ENCODE measurements at regions not wholly inside any gene's neighbourhood (a gene's known extent, or its start where the extent isn't known, plus 50 kb on each side); places are given as distances from the start of the nearest gene placed in this dataset.

DNA sequence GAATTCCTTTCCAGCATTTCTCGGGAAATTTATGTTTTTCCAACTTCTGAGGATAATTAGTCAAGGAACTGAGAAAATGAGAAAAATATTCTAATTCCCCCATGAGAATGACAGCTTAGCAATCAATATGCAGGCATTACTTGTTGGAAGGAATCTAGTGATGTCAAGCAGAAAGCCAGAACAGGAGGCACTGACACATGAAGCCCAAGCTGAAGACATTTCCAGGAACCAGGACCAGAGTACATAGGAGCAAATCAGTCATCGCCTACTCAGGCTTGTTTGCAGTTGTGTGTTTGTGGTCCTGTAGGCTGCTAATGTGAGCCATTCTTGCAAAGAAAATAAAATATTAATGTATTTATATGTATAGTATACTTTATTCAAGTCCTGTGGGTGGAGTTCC, 89.7 kb downstream of the SALL1 start:
- H3K79me2 ChIP-seq (ENCODE audit: control insufficient read depth, insufficient read depth, low read length) = no peaks in the 10 kb centered on the region
- H2BK120ac ChIP-seq (ENCODE audit: low read depth, low read length) = no peak overlapping the region
- no peak overlapping the region for H4K5ac ChIP-seq (ENCODE audit: low read length)
- DNase-seq = no peak
- H3K4me3 ChIP-seq (ENCODE audit: low read length) = no peak overlapping the region
- no peak overlapping the region for H2BK15ac ChIP-seq (replicated peaks; ENCODE audit: low read depth)
- no peak overlapping the region for H3K56ac ChIP-seq (ENCODE audit: low read length)
- H3K79me1 ChIP-seq (ENCODE audit: low read length) = no peaks in the 10 kb centered on the region
- H3K9ac ChIP-seq (ENCODE audit: low read length) = no peak overlapping the region
- no CpG with 5 or more reads among the region's 2 CpGs for WGBS (ENCODE audit: extremely low coverage, insufficient coverage, low lambda C conversion rate)
- H2BK5ac ChIP-seq (ENCODE audit: low read length) = no peak overlapping the region
- H3K4me2 ChIP-seq (ENCODE audit: low read length) = no peak overlapping the region
- no peak overlapping the region for H4K8ac ChIP-seq (ENCODE audit: low read depth, low read length)
- H3K4ac ChIP-seq (ENCODE audit: low read depth, low read length) = no peak overlapping the region
- no peaks in the 10 kb centered on the region for H3K36me3 ChIP-seq (ENCODE audit: control insufficient read depth, insufficient read depth, low read length)
- H3K23ac ChIP-seq (ENCODE audit: low read length) = no peak overlapping the region
- no peaks in the 10 kb centered on the region for H3K4me1 ChIP-seq (ENCODE audit: control insufficient read depth, low read depth, low read length)
- no peaks in the 10 kb centered on the region for H3K27me3 ChIP-seq (ENCODE audit: insufficient read depth, low read length, poor library complexity)
- H3K18ac ChIP-seq (ENCODE audit: low read length) = no peak overlapping the region
- H3K27ac ChIP-seq (ENCODE audit: low read depth, low read length) = no peak overlapping the region
- no peak overlapping the region for H2AK5ac ChIP-seq (ENCODE audit: low read length)

GRCh38 chr16:51057969-51058337, 93.1 kb downstream of the SALL1 start:
- Histone ChIP-seq H3K4ac (ENCODE audit: low read depth, low read length) (no peak overlapping the region), H3K27me3 (ENCODE audit: insufficient read depth, low read length, poor library complexity) (no peaks in the 10 kb centered on the region), H3K4me3 (ENCODE audit: low read length) (no peak overlapping the region), H4K5ac (ENCODE audit: low read length) (no peak overlapping the region), H3K23ac (ENCODE audit: low read length) (no peak overlapping the region), H3K4me1 (ENCODE audit: control insufficient read depth, low read depth, low read length) (no peaks in the 10 kb centered on the region), H2BK5ac (ENCODE audit: low read length) (no peak overlapping the region), H3K27ac (ENCODE audit: low read depth, low read length) (no peak overlapping the region), H3K4me2 (ENCODE audit: low read length) (no peak overlapping the region), H3K56ac (ENCODE audit: low read length) (no peak overlapping the region), H2BK15ac (replicated peaks; ENCODE audit: low read depth) (no peak overlapping the region), H2AK5ac (ENCODE audit: low read length) (no peak overlapping the region), H4K8ac (ENCODE audit: low read depth, low read length) (no peak overlapping the region), H2BK120ac (ENCODE audit: low read depth, low read length) (no peak overlapping the region), H3K36me3 (ENCODE audit: control insufficient read depth, insufficient read depth, low read length) (no peaks in the 10 kb centered on the region), H3K79me2 (ENCODE audit: control insufficient read depth, insufficient read depth, low read length) (no peaks in the 10 kb centered on the region), H3K79me1 (ENCODE audit: low read length) (no peaks in the 10 kb centered on the region), H3K9ac (ENCODE audit: low read length) (no peak overlapping the region), H3K18ac (ENCODE audit: low read length) (no peak overlapping the region)
- DNase-seq = no peak
- no CpG with 5 or more reads among the region's 2 CpGs for WGBS (ENCODE audit: extremely low coverage, insufficient coverage, low lambda C conversion rate)

GRCh38 chr16:51057102-51057793, 93.8 kb downstream of the SALL1 start:
- Histone ChIP-seq H3K79me1 (ENCODE audit: low read length) (no peaks in the 10 kb centered on the region), H3K4ac (ENCODE audit: low read depth, low read length) (no peak overlapping the region), H3K4me3 (ENCODE audit: low read length) (no peak overlapping the region), H3K56ac (ENCODE audit: low read length) (no peak overlapping the region), H3K23ac (ENCODE audit: low read length) (no peak overlapping the region), H3K27ac (ENCODE audit: low read depth, low read length) (no peak overlapping the region), H2AK5ac (ENCODE audit: low read length) (no peak overlapping the region), H3K4me2 (ENCODE audit: low read length) (no peak overlapping the region), H2BK120ac (ENCODE audit: low read depth, low read length) (no peak overlapping the region), H3K79me2 (ENCODE audit: control insufficient read depth, insufficient read depth, low read length) (no peaks in the 10 kb centered on the region), H3K4me1 (ENCODE audit: control insufficient read depth, low read depth, low read length) (no peaks in the 10 kb centered on the region), H3K27me3 (ENCODE audit: insufficient read depth, low read length, poor library complexity) (no peaks in the 10 kb centered on the region), H4K5ac (ENCODE audit: low read length) (no peak overlapping the region), H2BK15ac (replicated peaks; ENCODE audit: low read depth) (no peak overlapping the region), H3K18ac (ENCODE audit: low read length) (no peak overlapping the region), H4K8ac (ENCODE audit: low read depth, low read length) (no peak overlapping the region), H3K36me3 (ENCODE audit: control insufficient read depth, insufficient read depth, low read length) (no peaks in the 10 kb centered on the region), H3K9ac (ENCODE audit: low read length) (no peak overlapping the region), H2BK5ac (ENCODE audit: low read length) (no peak overlapping the region)
- no peak for DNase-seq
- no CpG with 5 or more reads among the region's 8 CpGs for WGBS (ENCODE audit: extremely low coverage, insufficient coverage, low lambda C conversion rate)

- Histone ChIP-seq H3K36me3 (ENCODE audit: control insufficient read depth, insufficient read depth, low read length) (no peaks in the 10 kb centered on the region), H2AK5ac (ENCODE audit: low read length) (no peak overlapping the region), H2BK120ac (ENCODE audit: low read depth, low read length) (no peak overlapping the region), H3K18ac (ENCODE audit: low read length) (no peak overlapping the region), H3K56ac (ENCODE audit: low read length) (no peak overlapping the region), H3K27me3 (ENCODE audit: insufficient read depth, low read length, poor library complexity) (no peaks in the 10 kb centered on the region), H3K4ac (ENCODE audit: low read depth, low read length) (no peak overlapping the region), H3K4me3 (ENCODE audit: low read length) (no peak overlapping the region), H3K79me2 (ENCODE audit: control insufficient read depth, insufficient read depth, low read length) (no peaks in the 10 kb centered on the region), H4K8ac (ENCODE audit: low read depth, low read length) (no peak overlapping the region), H3K27ac (ENCODE audit: low read depth, low read length) (no peak overlapping the region), H3K79me1 (ENCODE audit: low read length) (no peaks in the 10 kb centered on the region), H3K9ac (ENCODE audit: low read length) (no peak overlapping the region), H3K4me2 (ENCODE audit: low read length) (no peak overlapping the region), H3K23ac (ENCODE audit: low read length) (no peak overlapping the region), H2BK15ac (replicated peaks; ENCODE audit: low read depth) (no peak overlapping the region), H4K5ac (ENCODE audit: low read length) (no peak overlapping the region), H3K4me1 (ENCODE audit: control insufficient read depth, low read depth, low read length) (no peaks in the 10 kb centered on the region), H2BK5ac (ENCODE audit: low read length) (no peak overlapping the region)
- WGBS (ENCODE audit: extremely low coverage, insufficient coverage, low lambda C conversion rate) = no CpG with 5 or more reads among the region's 2 CpGs
- no peak for DNase-seq
Measured at GRCh38 chr16:51056331-51056730, 94.7 kb downstream of the SALL1 start.

GRCh38 chr16:51055434-51055833, 95.6 kb downstream of the SALL1 start:
- Histone ChIP-seq H3K23ac (ENCODE audit: low read length) (no peak overlapping the region), H2BK120ac (ENCODE audit: low read depth, low read length) (no peak overlapping the region), H3K4me3 (ENCODE audit: low read length) (no peak overlapping the region), H3K4me1 (ENCODE audit: control insufficient read depth, low read depth, low read length) (no peaks in the 10 kb centered on the region), H3K4me2 (ENCODE audit: low read length) (no peak overlapping the region), H2BK5ac (ENCODE audit: low read length) (no peak overlapping the region), H3K27ac (ENCODE audit: low read depth, low read length) (no peak overlapping the region), H3K79me1 (ENCODE audit: low read length) (no peaks in the 10 kb centered on the region), H2AK5ac (ENCODE audit: low read length) (no peak overlapping the region), H3K36me3 (ENCODE audit: control insufficient read depth, insufficient read depth, low read length) (no peaks in the 10 kb centered on the region), H3K4ac (ENCODE audit: low read depth, low read length) (no peak overlapping the region), H4K8ac (ENCODE audit: low read depth, low read length) (no peak overlapping the region), H4K5ac (ENCODE audit: low read length) (no peak overlapping the region), H3K79me2 (ENCODE audit: control insufficient read depth, insufficient read depth, low read length) (no peaks in the 10 kb centered on the region), H3K18ac (ENCODE audit: low read length) (no peak overlapping the region), H3K27me3 (ENCODE audit: insufficient read depth, low read length, poor library complexity) (no peaks in the 10 kb centered on the region), H3K56ac (ENCODE audit: low read length) (no peak overlapping the region), H3K9ac (ENCODE audit: low read length) (no peak overlapping the region), H2BK15ac (replicated peaks; ENCODE audit: low read depth) (no peak overlapping the region)
- WGBS (ENCODE audit: extremely low coverage, insufficient coverage, low lambda C conversion rate) = no CpG with 5 or more reads among the region's 9 CpGs
- no peak for DNase-seq

DNA sequence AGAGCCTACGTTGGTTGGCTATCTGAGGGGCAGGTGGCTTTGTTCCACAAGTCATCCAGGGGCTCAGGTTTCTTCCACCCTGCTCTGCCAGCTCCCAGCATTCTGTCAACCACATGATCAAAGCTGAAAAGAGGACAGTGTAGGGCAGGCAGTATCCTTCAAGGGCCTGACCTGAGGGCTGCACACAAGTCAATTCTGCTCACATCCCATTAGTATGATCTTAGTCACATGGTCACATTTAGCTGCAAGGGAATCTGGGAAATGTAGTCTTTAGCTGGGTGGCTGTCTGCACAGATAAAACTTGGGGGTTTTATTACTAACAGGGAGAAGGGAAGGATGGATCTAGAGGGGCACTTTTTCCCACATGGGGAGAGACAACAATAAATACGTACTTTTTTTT, 97.3 kb downstream of the SALL1 start:
- Histone ChIP-seq H3K27me3 (ENCODE audit: insufficient read depth, low read length, poor library complexity) (no peaks in the 10 kb centered on the region), H3K18ac (ENCODE audit: low read length) (no peak overlapping the region), H3K9ac (ENCODE audit: low read length) (no peak overlapping the region), H4K8ac (ENCODE audit: low read depth, low read length) (no peak overlapping the region), H3K4me2 (ENCODE audit: low read length) (no peak overlapping the region), H3K4me3 (ENCODE audit: low read length) (no peak overlapping the region), H2BK15ac (replicated peaks; ENCODE audit: low read depth) (no peak overlapping the region), H4K5ac (ENCODE audit: low read length) (no peak overlapping the region), H3K4ac (ENCODE audit: low read depth, low read length) (no peak overlapping the region), H3K79me2 (ENCODE audit: control insufficient read depth, insufficient read depth, low read length) (no peaks in the 10 kb centered on the region), H2BK5ac (ENCODE audit: low read length) (no peak overlapping the region), H2BK120ac (ENCODE audit: low read depth, low read length) (no peak overlapping the region), H3K4me1 (ENCODE audit: control insufficient read depth, low read depth, low read length) (no peaks in the 10 kb centered on the region), H3K56ac (ENCODE audit: low read length) (no peak overlapping the region), H2AK5ac (ENCODE audit: low read length) (no peak overlapping the region), H3K27ac (ENCODE audit: low read depth, low read length) (no peak overlapping the region), H3K23ac (ENCODE audit: low read length) (no peak overlapping the region), H3K79me1 (ENCODE audit: low read length) (no peaks in the 10 kb centered on the region), H3K36me3 (ENCODE audit: control insufficient read depth, insufficient read depth, low read length) (no peaks in the 10 kb centered on the region)
- no CpG with 5 or more reads among the region's 2 CpGs for WGBS (ENCODE audit: extremely low coverage, insufficient coverage, low lambda C conversion rate)
- no peak for DNase-seq
